Daoy (cell line): ENCODE measurements at regions not wholly inside any gene's neighbourhood (a gene's known extent, or its start where the extent isn't known, plus 50 kb on each side); places are given as distances from the start of the nearest gene placed in this dataset.

Experiments
- DNase-seq: peaks from one replicate; pipeline ENCODE4 v3.0.0-alpha.2; 2015; ENCODE audit warnings: low read depth

- DNase-seq, result no peak
Observed at GRCh38 chr1:56034847-56035481, 544.4 kb downstream of the PLPP3 start.

- DNase-seq, result peak; percentile 17
Observed at GRCh38 chr1:56034222-56034621, 545.1 kb downstream of the PLPP3 start.

- DNase-seq, result no peak
Observed at GRCh38 chr1:56033321-56034037, 545.9 kb downstream of the PLPP3 start.

GRCh38 chr1:56032096-56032676, 547.2 kb downstream of the PLPP3 start:
- DNase-seq, result no peak

DNA sequence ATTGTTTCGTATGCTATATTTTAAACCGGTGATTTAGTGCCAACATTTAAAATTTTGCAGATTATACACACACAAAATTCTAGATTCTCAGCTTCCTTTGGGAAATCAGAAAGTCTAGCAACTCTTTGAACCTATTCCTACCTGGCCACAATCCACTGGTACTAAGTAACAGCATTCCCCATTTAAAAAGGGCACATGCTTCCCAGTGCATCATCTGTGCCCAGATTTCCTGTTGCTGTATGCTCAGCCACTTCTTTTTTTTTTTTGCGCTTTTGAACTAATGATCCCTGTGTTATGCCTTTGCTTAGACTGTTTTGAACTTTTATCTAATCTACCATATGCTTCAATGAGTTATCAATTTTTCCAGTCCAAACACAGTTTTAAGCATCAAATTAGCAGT, 548.4 kb downstream of the PLPP3 start:
- DNase-seq, result no peak

- DNase-seq, result no peak
Observed at GRCh38 chr1:56029319-56030003, 549.9 kb downstream of the PLPP3 start.

DNA sequence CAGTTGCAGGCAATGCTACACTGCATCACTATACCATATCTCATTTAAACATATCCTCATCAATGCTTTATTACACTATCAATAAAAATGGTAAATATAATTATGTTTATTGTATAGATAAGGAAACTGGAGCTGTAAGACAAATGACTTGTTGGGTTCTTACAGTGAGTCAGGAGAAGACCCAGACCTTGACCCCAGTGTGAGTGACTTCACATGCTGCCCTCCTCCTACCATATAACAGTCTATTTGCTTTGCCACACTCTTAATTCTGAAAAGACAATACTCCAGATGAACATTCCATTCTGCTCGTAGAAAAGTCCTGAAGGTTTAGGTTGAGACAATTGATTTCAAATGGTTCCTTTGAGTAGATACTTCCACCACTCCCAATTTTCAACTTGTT, 550.5 kb downstream of the PLPP3 start:
- DNase-seq, result no peak

DNA sequence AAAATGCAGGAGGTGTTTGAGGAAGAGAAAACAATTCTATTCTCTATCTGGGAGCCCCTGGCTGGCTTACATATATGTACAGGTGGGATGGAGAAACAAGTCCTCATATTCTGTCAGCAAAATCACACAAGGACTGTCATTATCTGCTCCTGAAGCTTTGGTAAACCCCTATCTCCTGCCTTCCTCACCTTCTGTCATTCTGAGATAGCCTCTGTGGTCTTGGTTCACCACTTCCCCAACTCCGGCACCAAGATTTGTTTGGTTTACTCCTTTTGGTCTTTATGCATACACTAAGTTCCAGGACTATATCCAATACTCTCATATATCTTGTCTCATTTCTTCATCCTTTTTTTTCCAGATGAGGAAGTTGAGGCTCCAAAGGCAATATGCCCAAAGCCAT, 551.1 kb downstream of the PLPP3 start:
- DNase-seq, result no peak

DNA sequence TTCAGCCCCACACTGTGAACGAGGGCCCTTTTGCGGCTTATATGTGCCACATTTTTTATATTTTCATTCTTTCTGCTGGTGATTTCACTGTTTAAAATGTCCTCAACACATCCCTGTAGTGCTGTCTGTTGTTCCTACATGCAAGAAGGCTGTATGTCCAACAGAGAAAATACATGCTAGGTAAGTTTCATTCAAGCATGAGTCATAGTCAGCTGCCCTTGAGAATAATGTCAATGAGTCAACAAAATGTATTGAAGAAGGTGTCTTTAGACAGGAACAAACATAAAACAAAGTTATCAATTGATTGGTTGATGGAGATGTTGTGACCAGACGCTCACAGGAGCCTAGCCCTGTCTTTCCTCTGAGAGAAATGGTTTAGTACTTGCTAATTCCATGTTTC, 553.4 kb downstream of the PLPP3 start:
- DNase-seq, result no peak

- DNase-seq, result no peak
Observed at GRCh38 chr1:56024155-56024554, 555.2 kb downstream of the PLPP3 start.

DNA sequence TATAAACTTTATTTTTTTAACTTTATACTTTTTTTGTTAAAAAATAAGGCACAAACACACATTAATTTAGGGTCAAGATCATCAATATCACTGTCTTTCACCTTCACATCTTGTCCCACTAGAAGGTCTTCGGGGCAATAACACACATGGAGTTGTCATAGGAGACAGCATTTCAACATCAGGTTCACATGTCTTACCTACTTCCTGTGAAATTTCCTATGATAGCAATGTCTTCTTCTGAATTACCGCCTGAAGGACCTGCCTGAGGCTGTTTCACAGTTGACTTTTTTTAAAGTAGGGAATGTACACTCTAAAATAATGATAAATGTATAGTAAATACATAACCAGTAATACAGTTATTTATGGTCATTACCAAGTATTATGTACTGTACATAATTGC, 559.4 kb downstream of the PLPP3 start:
- DNase-seq, result no peak

GRCh38 chr1:56019472-56019871, 559.9 kb downstream of the PLPP3 start:
- no peak for DNase-seq

GRCh38 chr1:56017336-56017735, 562.0 kb downstream of the PLPP3 start:
- DNase-seq, result peak; percentile 4

- no peak for DNase-seq
Observed at GRCh38 chr1:56003846-56004245, 575.5 kb downstream of the PLPP3 start.

DNA sequence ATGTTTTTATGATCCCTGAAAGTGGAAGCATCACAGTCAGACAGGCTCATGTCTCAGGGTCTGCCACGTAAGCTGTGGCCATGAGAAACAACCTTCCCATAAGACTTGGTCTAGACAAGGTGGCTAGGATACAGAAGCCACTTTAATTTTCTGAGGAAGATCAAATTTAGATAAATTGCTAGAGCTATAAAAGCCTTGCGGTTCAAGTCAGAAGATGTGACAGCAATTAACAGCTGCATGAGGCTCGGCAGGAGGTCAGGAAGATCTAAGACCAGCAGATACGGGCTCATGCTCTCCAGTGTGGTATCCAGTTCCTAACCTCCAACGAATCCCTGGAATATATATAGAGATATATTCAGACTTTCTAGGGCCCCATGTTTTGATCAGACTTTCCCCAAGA, 577.1 kb downstream of the PLPP3 start:
- no peak for DNase-seq

GRCh38 chr1:56000424-56000823, 578.9 kb downstream of the PLPP3 start:
- no peak for DNase-seq

DNA sequence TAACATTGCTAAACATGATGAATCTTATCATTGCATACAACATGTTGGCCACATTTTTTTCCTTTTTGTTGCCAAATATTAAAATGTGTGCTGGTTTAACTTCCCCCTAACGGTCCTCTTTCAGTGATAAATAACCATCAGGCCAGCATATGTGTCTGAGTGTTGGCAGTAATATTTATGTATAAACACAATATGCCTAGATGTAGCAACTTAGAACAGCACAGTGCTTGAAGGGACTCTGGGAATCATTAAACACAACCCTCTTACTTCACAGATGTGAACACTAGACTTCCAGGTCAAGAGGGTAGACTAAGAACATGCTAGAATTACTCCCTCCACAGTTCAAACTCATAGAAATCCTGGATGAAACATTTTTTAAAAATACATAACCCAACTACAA, 581.8 kb downstream of the PLPP3 start:
- DNase-seq, result no peak

DNA sequence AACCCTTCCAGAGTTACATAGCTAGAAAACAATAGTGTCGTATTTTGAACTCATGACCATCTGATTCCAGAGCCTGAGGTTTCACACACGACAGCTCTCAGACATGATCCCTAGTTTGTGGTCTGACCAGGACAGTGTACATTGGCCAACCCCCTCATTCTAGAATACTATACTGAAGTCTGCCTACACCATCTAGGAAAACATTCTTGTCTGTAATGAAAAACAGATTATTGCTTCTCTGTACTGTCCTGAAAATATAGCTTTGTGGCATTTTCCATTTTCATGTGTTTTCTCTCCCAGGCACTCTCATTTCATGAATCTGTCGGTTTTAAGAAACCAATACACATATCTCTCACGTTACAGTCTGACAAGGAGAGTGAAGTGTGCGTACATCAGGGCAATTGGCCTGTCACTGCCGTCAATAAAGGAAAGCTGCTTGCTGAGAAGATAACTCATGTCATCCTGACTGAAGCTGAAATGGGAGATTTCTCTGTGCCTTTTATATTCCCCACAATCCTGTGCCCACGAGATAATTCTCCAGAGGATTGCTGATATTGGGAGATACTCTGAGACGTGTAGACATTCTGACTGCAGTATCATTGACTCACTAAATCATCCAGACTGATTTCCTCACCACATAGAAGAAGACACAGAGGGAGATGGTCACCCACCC, 585.6 kb downstream of the PLPP3 start:
- DNase-seq, result no peak

- no peak for DNase-seq
Observed at GRCh38 chr1:55990007-55990406, 589.4 kb downstream of the PLPP3 start.

- no peak for DNase-seq
Observed at GRCh38 chr1:55988963-55989452, 590.4 kb downstream of the PLPP3 start.

DNA sequence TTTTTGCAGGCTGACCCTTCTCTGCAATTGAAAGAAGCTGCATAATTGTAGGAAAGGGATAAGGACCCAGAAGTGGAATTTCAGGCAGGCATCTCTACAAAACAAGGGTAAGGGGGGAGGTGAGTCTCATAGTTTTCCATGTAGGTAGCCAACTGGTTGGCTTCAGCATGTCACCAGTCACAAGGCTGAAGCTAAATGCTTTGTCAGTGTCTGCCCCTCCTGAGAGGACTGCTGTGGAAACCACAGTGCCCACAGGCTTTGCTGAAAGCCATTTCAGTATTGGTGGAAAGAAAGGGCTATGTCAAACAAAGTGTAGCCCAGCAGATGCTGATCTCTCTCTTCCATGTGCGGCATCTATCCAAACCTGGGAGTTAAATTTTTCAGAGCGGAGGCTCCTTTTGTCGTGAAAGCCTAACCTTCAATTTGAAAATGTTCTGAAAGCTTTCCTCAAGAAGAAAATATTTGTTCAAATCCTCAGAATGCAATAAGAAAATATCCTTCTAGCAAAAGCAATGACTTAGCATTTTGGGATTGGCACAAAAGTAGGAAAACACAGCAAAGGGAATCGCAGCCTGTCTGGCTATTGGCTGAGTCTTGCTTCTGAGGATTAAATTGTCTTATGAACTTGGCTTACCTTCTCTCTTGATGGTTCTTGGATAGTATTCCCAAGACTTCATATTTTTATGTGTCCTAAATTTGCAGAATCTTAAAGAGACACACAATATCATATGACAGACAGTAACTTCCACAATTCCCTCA, 591.7 kb downstream of the PLPP3 start:
- DNase-seq, result no peak
